Suprapubic skin (tissue), 4 donors: ENCODE measurements at regions not wholly inside any gene's neighbourhood (a gene's known extent, or its start where the extent isn't known, plus 50 kb on each side); places are given as distances from the start of the nearest gene placed in this dataset.
"Not testable (repeated sequence)": the region's sequence is repeated elsewhere in the genome, so short reads cannot be mapped to it uniquely, and the experiment has no call there.

ENCODE experiments used
- EP300 ChIP-seq: sonication (generic); formaldehyde crosslinking; IDR thresholded peaks from one replicate; pipeline ENCODE4 v1.6.1; 2017; ENCODE audit warnings: antibody characterized with exemption
- POLR2A ChIP-seq, 2 donors: fragments of 450-650 bp; IDR thresholded peaks; one replicate each; pipeline ENCODE4 v1.6.1; 2017; ENCODE audit warnings: antibody characterized with exemption in 2 of 2, mild to moderate bottlenecking in 2 of 2, moderate library complexity in 2 of 2
- POLR2AphosphoS5 ChIP-seq, 3 donors: sonication (generic); formaldehyde crosslinking; IDR thresholded peaks; one replicate each; pipeline ENCODE4 v1.6.1; 2017; ENCODE audit warnings: antibody characterized with exemption in 3 of 3
- TF ChIP-seq, protein P1 (sequence below), 2 donors: fragments of 200-600 bp in 1 of 2; fragments of 450-650 bp in 1 of 2; sonication (generic) in 1 of 2; IDR thresholded peaks; one replicate each; pipeline ENCODE4 v1.5.1; 2016 to 2019; ENCODE audit warnings: antibody characterized with exemption in 2 of 2, mild to moderate bottlenecking in 1 of 2, moderate library complexity in 1 of 2

DNA sequence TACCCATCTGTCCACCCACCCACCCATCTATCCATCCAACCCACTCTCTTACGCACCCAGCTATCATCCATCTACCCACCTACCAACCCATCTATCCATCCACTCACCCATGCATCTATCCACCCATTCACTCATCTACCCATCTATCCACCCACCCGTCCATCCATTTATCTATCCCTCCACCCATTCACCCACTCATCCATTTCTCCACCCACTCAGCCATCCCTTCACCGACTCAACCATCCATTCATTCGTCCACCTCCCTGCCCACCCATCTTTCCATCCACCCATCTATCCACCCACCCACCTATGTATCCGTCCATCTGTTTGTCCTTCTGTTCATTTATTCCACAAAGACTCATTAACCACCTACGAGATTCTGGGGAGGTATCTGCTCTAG, 103.3 kb downstream of the DEFB131A start:
- not testable (repeated sequence) for TF ChIP-seq POLR2A (IDR thresholded peaks at IDR 0.05); POLR2AphosphoS5 (IDR thresholded peaks at IDR 0.05); EP300
- TF ChIP-seq, protein P1, sequence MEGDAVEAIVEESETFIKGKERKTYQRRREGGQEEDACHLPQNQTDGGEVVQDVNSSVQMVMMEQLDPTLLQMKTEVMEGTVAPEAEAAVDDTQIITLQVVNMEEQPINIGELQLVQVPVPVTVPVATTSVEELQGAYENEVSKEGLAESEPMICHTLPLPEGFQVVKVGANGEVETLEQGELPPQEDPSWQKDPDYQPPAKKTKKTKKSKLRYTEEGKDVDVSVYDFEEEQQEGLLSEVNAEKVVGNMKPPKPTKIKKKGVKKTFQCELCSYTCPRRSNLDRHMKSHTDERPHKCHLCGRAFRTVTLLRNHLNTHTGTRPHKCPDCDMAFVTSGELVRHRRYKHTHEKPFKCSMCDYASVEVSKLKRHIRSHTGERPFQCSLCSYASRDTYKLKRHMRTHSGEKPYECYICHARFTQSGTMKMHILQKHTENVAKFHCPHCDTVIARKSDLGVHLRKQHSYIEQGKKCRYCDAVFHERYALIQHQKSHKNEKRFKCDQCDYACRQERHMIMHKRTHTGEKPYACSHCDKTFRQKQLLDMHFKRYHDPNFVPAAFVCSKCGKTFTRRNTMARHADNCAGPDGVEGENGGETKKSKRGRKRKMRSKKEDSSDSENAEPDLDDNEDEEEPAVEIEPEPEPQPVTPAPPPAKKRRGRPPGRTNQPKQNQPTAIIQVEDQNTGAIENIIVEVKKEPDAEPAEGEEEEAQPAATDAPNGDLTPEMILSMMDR (IDR thresholded peaks at IDR 0.05) = not testable (repeated sequence)
